HepG2 (cell line): ENCODE measurements at regions not wholly inside any gene's neighbourhood (a gene's known extent, or its start where the extent isn't known, plus 50 kb on each side); places are given as distances from the start of the nearest gene placed in this dataset.

Source experiments
- ATAC-seq: fragments of 200-7000 bp; cut with Tn5 transposase; 3 replicates; pipeline ENCODE4 v1.9.1; 2020; ENCODE audit warnings: mild to moderate bottlenecking, moderate library complexity
- BruUV-seq: library from RNA; stranded (reverse); fragments of 400-500 nt; replicated peaks from 2 replicates; lab custom pipeline; 2021; lab: Mats Ljungman, UMichigan
- CTCF ChIA-PET: fragments of 300-600 bp; formaldehyde crosslinking; extraction: SDS; loops from one replicate; lab custom pipeline; 2021; ENCODE audit warnings: low total read pairs, inconsistent platforms, low intra/inter-chr PET ratio; lab: Yijun Ruan, JAX
- POLR2A ChIA-PET: fragments of 350-600 bp; sonication (Branson Sonifier 250); formaldehyde crosslinking; loops from one replicate; lab custom pipeline; 2020; ENCODE audit warnings: antibody characterized with exemption, inconsistent platforms; lab: Yijun Ruan, JAX
- DNase-seq: peaks from one replicate; pipeline ENCODE4 v3.0.0-alpha.2; 2015; ENCODE audit warnings: low spot score
- FAIRE-seq: peaks from 3 replicates; lab custom pipeline; 2011; peaks lifted over from hg19 to GRCh38; lab: Jason Lieb, UNC
- H2AFZ ChIP-seq: one replicate; pipeline ENCODE4 v1.6.1; 2011; ENCODE audit warnings: low read length, inconsistent platforms
- H3K27ac ChIP-seq: fragments of 300-600 bp; 3 replicates; pipeline ENCODE4 v1.8.0; 2011; ENCODE audit warnings: mixed run types, mild to moderate bottlenecking, mixed read lengths, low read length, inconsistent platforms; ENCODE audit not compliant: insufficient read depth; ENCODE audit errors: extremely low read length
- H3K27me3 ChIP-seq, 2 experiments: fragments of 200-600 bp in 1 of 2; 2 replicates in 1 of 2; 3 replicates in 1 of 2; pipeline versions ENCODE4 v1.6.0 to v1.8.0; 2011; ENCODE audit warnings: low read length in 2 of 2, mild to moderate bottlenecking in 2 of 2, moderate library complexity in 2 of 2, inconsistent platforms in 1 of 2; ENCODE audit not compliant: insufficient read depth in 2 of 2, control insufficient read depth in 1 of 2
- H3K36me3 ChIP-seq, 2 experiments: fragments of 200-600 bp in 1 of 2; replicated peaks in 1 of 2; 2 replicates in 1 of 2; 3 replicates in 1 of 2; pipeline versions ENCODE4 v1.5.1 to v1.8.0; 2011; ENCODE audit warnings: low read length in 2 of 2, inconsistent platforms in 1 of 2; ENCODE audit not compliant: insufficient read depth in 2 of 2, control insufficient read depth in 1 of 2
- H3K4me1 ChIP-seq: 2 replicates; pipeline ENCODE4 v1.5.1; 2012; ENCODE audit warnings: low read length, inconsistent platforms; ENCODE audit not compliant: insufficient read depth
- H3K4me2 ChIP-seq: 2 replicates; pipeline ENCODE4 v1.6.0; 2011; ENCODE audit warnings: low read depth, low read length, inconsistent platforms
- H3K4me3 ChIP-seq, 3 experiments: fragments of 200-600 bp in 1 of 3; sonication (generic), shearing (Covaris generic) in 1 of 3; replicated peaks in 1 of 3; 2 replicates each; pipeline ENCODE4 v1.5.1; 2011 to 2016; ENCODE audit warnings: low read length in 3 of 3, inconsistent platforms in 2 of 3, low read depth in 2 of 3, mild to moderate bottlenecking in 2 of 3, control low read depth in 1 of 3, mixed read lengths in 1 of 3; ENCODE audit not compliant: insufficient read depth in 1 of 3
- H3K79me2 ChIP-seq: one replicate; pipeline ENCODE4 v1.6.1; 2011; ENCODE audit warnings: low read length, inconsistent platforms; ENCODE audit not compliant: insufficient read depth
- H3K9ac ChIP-seq: 2 replicates; pipeline ENCODE4 v1.6.0; 2011; ENCODE audit warnings: mild to moderate bottlenecking, low read depth, low read length, inconsistent platforms; ENCODE audit not compliant: insufficient read depth
- H3K9me3 ChIP-seq: 2 replicates; pipeline ENCODE4 v1.5.1; 2012; ENCODE audit warnings: mild to moderate bottlenecking, low read length
- H4K20me1 ChIP-seq: 2 replicates; pipeline ENCODE4 v1.6.0; 2011; ENCODE audit warnings: inconsistent platforms, mild to moderate bottlenecking, low read length, moderate library complexity; ENCODE audit not compliant: insufficient read depth
- BCL3 ChIP-seq: sonication (generic); formaldehyde crosslinking; IDR thresholded peaks from 2 replicates; pipeline ENCODE4 v1.5.1; 2020; ENCODE audit warnings: mild to moderate bottlenecking, missing genetic modification reagents, moderate library complexity
- CBFB ChIP-seq: sonication (generic); formaldehyde crosslinking; IDR thresholded peaks from 2 replicates; pipeline ENCODE4 v1.4.0; 2020; ENCODE audit warnings: missing genetic modification reagents
- DPF2 ChIP-seq: sonication (generic); formaldehyde crosslinking; IDR thresholded peaks from 2 replicates; pipeline ENCODE4 v1.4.0; 2020; ENCODE audit warnings: mild to moderate bottlenecking, low read depth, missing genetic modification reagents, borderline replicate concordance
- E2F5 ChIP-seq: sonication (generic); formaldehyde crosslinking; conservative IDR thresholded peaks from 2 replicates; pipeline ENCODE4 v1.4.0; 2020; ENCODE audit warnings: missing genetic modification reagents
- HNRNPK ChIP-seq: fragments of 200-400 bp; formaldehyde crosslinking; IDR thresholded peaks from 2 replicates; pipeline ENCODE4 v1.6.1; 2018; ENCODE audit warnings: low read length, low read depth, moderate library complexity, mild to moderate bottlenecking; ENCODE audit not compliant: poor library complexity, severe bottlenecking
- MATR3 ChIP-seq: sonication (generic); formaldehyde crosslinking; IDR thresholded peaks from 2 replicates; pipeline ENCODE4 v1.4.0; 2020; ENCODE audit warnings: missing genetic modification reagents
- MXI1 ChIP-seq: IDR thresholded peaks from 3 replicates; pipeline ENCODE4 v1.6.1; 2012; ENCODE audit warnings: low read depth, low read length, inconsistent platforms, borderline replicate concordance
- MZF1 ChIP-seq: sonication (generic); formaldehyde crosslinking; IDR thresholded peaks from 2 replicates; pipeline ENCODE4 v1.8.1; 2023; ENCODE audit warnings: mild to moderate bottlenecking, missing genetic modification reagents, borderline replicate concordance
- NFATC3 ChIP-seq: sonication (generic); formaldehyde crosslinking; IDR thresholded peaks from 2 replicates; pipeline ENCODE4 v1.5.1; 2020; ENCODE audit warnings: mild to moderate bottlenecking, missing genetic modification reagents
- NFIB ChIP-seq: sonication (generic); formaldehyde crosslinking; IDR thresholded peaks from 2 replicates; pipeline ENCODE4 v1.9.0; 2021; ENCODE audit warnings: missing genetic modification reagents, mild to moderate bottlenecking, borderline replicate concordance
- PRDM15 ChIP-seq: sonication (generic); formaldehyde crosslinking; IDR thresholded peaks from 2 replicates; pipeline ENCODE4 v1.4.0; 2020; ENCODE audit warnings: missing genetic modification reagents
- ZBTB38 ChIP-seq: sonication (generic); formaldehyde crosslinking; IDR thresholded peaks from 2 replicates; pipeline ENCODE4 v1.5.1; 2020; ENCODE audit warnings: mild to moderate bottlenecking, missing genetic modification reagents
- ZFP36L1 ChIP-seq: sonication (generic); formaldehyde crosslinking; IDR thresholded peaks from 2 replicates; pipeline ENCODE4 v1.8.0; 2022; ENCODE audit warnings: mild to moderate bottlenecking, missing genetic modification reagents, moderate library complexity
- ZKSCAN1 ChIP-seq: fragments of 150-350 bp; IDR thresholded peaks from 2 replicates; pipeline ENCODE4 v1.6.1; 2014; ENCODE audit warnings: low read length
- ZNF121 ChIP-seq: sonication (generic); formaldehyde crosslinking; IDR thresholded peaks from 2 replicates; pipeline ENCODE4 v1.5.0; 2020; ENCODE audit warnings: mild to moderate bottlenecking, missing genetic modification reagents
- ZNF30 ChIP-seq: sonication (generic); formaldehyde crosslinking; IDR thresholded peaks from 2 replicates; pipeline ENCODE4 v1.5.0; 2020; ENCODE audit warnings: mild to moderate bottlenecking, missing genetic modification reagents
- ZNF317 ChIP-seq: sonication (generic); formaldehyde crosslinking; IDR thresholded peaks from 2 replicates; pipeline ENCODE4 v1.5.0; 2020; ENCODE audit warnings: mild to moderate bottlenecking, missing genetic modification reagents
- ZNF598 ChIP-seq: sonication (generic); formaldehyde crosslinking; IDR thresholded peaks from 2 replicates; pipeline ENCODE4 v1.5.1; 2020; ENCODE audit warnings: mild to moderate bottlenecking, missing genetic modification reagents, borderline replicate concordance
- ZSCAN25 ChIP-seq: sonication (generic); formaldehyde crosslinking; IDR thresholded peaks from 2 replicates; pipeline ENCODE4 v1.8.0; 2022; ENCODE audit warnings: mild to moderate bottlenecking, missing genetic modification reagents
- WGBS: methylation state at CpG from one replicate; pipeline ENCODE4 v1.1.6; 2017; ENCODE audit warnings: low lambda C conversion rate; 5-methylcytosine and 5-hydroxymethylcytosine counted together
- in situ Hi-C: cut with HindIII; loops from 2 replicates; pipeline ENCODE4 v1.10.0; 2017; ENCODE audit warnings: low pct_unique_long_range_greater_than_20kb; ENCODE audit not compliant: extremely low pct_ligation_motif_present
- intact Hi-C: fragments of 100-400 bp; cut with micrococcal nuclease; formaldehyde crosslinking; loops from one replicate; pipeline ENCODE4 v1.10.0; 2022; ENCODE audit not compliant: unreplicated experiment

- TF ChIP-seq PRDM15 (CRISPR knock-in tag), result no peak
- TF ChIP-seq ZFP36L1 (CRISPR knock-in tag), result no peak
- TF ChIP-seq ZNF121, result no peak
Measured at GRCh38 chr4:162408309-162408708, 244.5 kb upstream of the FSTL5 start (continued).

DNA sequence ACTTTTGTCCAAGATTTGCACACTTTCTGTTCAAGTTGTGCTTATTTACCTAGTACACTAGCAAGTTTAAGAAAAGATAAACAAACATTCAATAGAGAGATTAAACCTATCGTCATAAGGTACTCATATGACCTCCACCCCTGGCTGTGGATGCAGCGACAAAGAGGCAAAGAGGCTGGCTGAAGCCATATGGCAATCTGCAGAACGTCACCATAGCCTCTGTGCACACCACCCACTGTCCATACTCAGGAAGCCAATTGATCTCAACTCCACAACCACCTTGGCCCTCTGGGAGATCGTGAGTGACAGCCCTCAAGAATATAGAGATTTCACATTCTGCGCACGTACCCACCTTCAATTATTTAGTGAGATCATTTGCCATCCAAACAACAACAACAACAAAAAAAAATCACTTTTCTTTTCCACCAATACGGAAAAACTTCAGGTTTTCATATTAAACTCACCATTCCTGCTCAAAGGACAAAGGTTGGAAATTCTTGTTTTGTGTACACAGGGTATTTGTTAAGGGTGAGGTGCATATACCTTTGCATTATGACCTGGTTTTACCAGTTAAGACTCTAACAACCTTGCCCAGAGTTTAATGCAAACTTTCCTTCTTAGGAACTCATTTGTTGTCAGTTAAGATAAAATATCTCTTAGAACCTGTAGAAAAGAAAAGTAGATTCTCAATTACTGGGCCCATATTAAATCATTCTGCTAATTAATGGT is 243.0 kb upstream of the FSTL5 start:
- Histone ChIP-seq H3K36me3 (no peaks in the 10 kb centered on the region), H3K79me2 (no peaks in the 10 kb centered on the region), H2AFZ (no peak overlapping the region), H3K4me1 (peaks cover 5% of the 10 kb centered on the region; the same call in 1 of the 2 replicates), H3K4me2 (no peak overlapping the region), H3K27me3 (no peaks in the 10 kb centered on the region), H4K20me1 (no peaks in the 10 kb centered on the region), H3K9ac (no peak overlapping the region), H3K27ac (no peak overlapping the region), H3K4me3 (no peak overlapping the region), H3K9me3 (no peaks in the 10 kb centered on the region)
- ChIA-PET POLR2A (no interaction called here), CTCF (no interaction called here)
- BruUV-seq, result no TSS peak
- 61% methylated on average over 6 of the region's 7 CpGs for WGBS
- no peak for ATAC-seq
- intact Hi-C loops, result no loop called here
- FAIRE-seq, result no peak
- no peak for DNase-seq
- in situ Hi-C loops, result no loop called here
- TF ChIP-seq DPF2 (CRISPR knock-in tag), result no peak
- no peak for TF ChIP-seq NFATC3 (CRISPR knock-in tag)
- TF ChIP-seq ZNF598 (CRISPR knock-in tag), result no peak
- TF ChIP-seq MZF1 (CRISPR knock-in tag), result no peak
- no peak for TF ChIP-seq MXI1
- no peak for TF ChIP-seq MATR3 (CRISPR knock-in tag)
- TF ChIP-seq BCL3 (CRISPR knock-in tag), result no peak
- TF ChIP-seq ZSCAN25 (CRISPR knock-in tag), result no peak
- TF ChIP-seq CBFB (CRISPR knock-in tag), result no peak
- no peak for TF ChIP-seq HNRNPK
- no peak for TF ChIP-seq ZKSCAN1
- TF ChIP-seq NFIB (CRISPR knock-in tag), result no peak
- TF ChIP-seq ZNF317, result no peak
- no peak for TF ChIP-seq E2F5
- no peak for TF ChIP-seq ZBTB38
- TF ChIP-seq ZNF30, result no peak
